PC-9 (cell line): ENCODE measurements at regions not wholly inside any gene's neighbourhood (a gene's known extent, or its start where the extent isn't known, plus 50 kb on each side); places are given as distances from the start of the nearest gene placed in this dataset.

Experiments
- CTCF ChIP-seq: fragments of 200-600 bp; sonication (generic); conservative IDR thresholded peaks from 2 replicates; pipeline ENCODE4 v1.6.1; 2017; ENCODE audit warnings: mixed run types, antibody characterized with exemption, mild to moderate bottlenecking, moderate library complexity
- EZH2 ChIP-seq: fragments of 200-600 bp; sonication (generic); IDR thresholded peaks from 2 replicates; pipeline ENCODE4 v1.8.0; 2017; ENCODE audit warnings: antibody characterized with exemption, low read depth

DNA sequence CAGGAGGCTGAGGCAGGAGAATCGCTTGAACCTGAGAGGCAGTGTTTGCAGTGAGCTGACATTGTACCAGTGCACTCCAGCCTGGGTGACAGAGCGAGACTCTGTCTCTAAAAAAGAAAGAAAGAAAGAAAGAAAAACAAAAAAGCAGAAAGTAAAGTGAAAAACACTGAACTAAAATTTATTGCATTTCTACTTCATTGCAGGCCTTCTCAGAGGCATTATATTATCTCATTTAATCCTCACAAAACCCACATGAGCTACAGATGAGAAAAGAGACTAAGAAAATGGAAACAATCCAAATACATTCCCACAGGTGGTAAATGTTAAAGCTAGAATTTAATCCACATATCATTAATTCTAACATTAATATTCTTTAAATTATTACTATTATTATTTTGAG lies 147.2 kb upstream of the FREM2 start:
- no peak for TF ChIP-seq CTCF
- no peak for TF ChIP-seq EZH2
